Keratinocyte (primary cell): ENCODE measurements at regions not wholly inside any gene's neighbourhood (a gene's known extent, or its start where the extent isn't known, plus 50 kb on each side); places are given as distances from the start of the nearest gene placed in this dataset.

Experiments used
- DNase-seq: peaks from one replicate; pipeline ENCODE4 v3.0.0-alpha.2; 2011; ENCODE audit warnings: low read depth, missing footprints, low spot score
- FAIRE-seq: peaks from 2 replicates; lab custom pipeline; 2011; peaks lifted over from hg19 to GRCh38; lab: Jason Lieb, UNC
- H2AFZ ChIP-seq: 2 replicates; pipeline ENCODE4 v1.6.0; 2012; ENCODE audit warnings: low read length, control low read depth, inconsistent platforms; ENCODE audit not compliant: control insufficient read depth
- H3K27ac ChIP-seq: 2 replicates; pipeline ENCODE4 v1.5.1; 2011; ENCODE audit warnings: low read length; ENCODE audit not compliant: control insufficient read depth, insufficient read depth
- H3K27me3 ChIP-seq: 3 replicates; pipeline ENCODE4 v1.6.0; 2011; ENCODE audit warnings: low read length; ENCODE audit not compliant: control insufficient read depth, insufficient read depth; ENCODE audit errors: extremely low read depth
- H3K36me3 ChIP-seq, 2 experiments: 2 replicates in 1 of 2; 3 replicates in 1 of 2; pipeline ENCODE4 v1.5.1; 2011; ENCODE audit warnings: low read length in 2 of 2, mild to moderate bottlenecking in 1 of 2; ENCODE audit not compliant: control insufficient read depth in 2 of 2, insufficient read depth in 2 of 2; ENCODE audit errors: extremely low read depth in 1 of 2
- H3K4me1 ChIP-seq: 3 replicates; pipeline ENCODE4 v1.5.1; 2011; ENCODE audit warnings: low read length; ENCODE audit not compliant: control insufficient read depth, insufficient read depth; ENCODE audit errors: extremely low read depth
- H3K4me2 ChIP-seq: 3 replicates; pipeline ENCODE4 v1.6.0; 2011; ENCODE audit warnings: low read depth, low read length; ENCODE audit not compliant: control insufficient read depth, insufficient read depth; ENCODE audit errors: extremely low read depth
- H3K4me3 ChIP-seq, 3 experiments: fragments of 200-600 bp in 1 of 3; sonication (generic) in 1 of 3; 2 replicates in 2 of 3; 3 replicates in 1 of 3; pipeline ENCODE4 v1.5.1; 2011 to 2016; ENCODE audit warnings: low read length in 3 of 3, mild to moderate bottlenecking in 3 of 3, control low read depth in 2 of 3, inconsistent platforms in 1 of 3, low read depth in 1 of 3, mixed read lengths in 1 of 3, mixed run types in 1 of 3, moderate library complexity in 1 of 3; ENCODE audit not compliant: control insufficient read depth in 2 of 3, insufficient read depth in 2 of 3; ENCODE audit errors: extremely low read depth in 1 of 3
- H3K79me2 ChIP-seq: 2 replicates; pipeline ENCODE4 v1.6.0; 2012; ENCODE audit warnings: low read length; ENCODE audit not compliant: control insufficient read depth, insufficient read depth
- H3K9ac ChIP-seq: 3 replicates; pipeline ENCODE4 v1.6.0; 2011; ENCODE audit warnings: low read length; ENCODE audit not compliant: control insufficient read depth, insufficient read depth; ENCODE audit errors: extremely low read depth
- H3K9me1 ChIP-seq: 3 replicates; pipeline ENCODE4 v1.6.0; 2011; ENCODE audit warnings: low read length; ENCODE audit not compliant: control insufficient read depth, insufficient read depth; ENCODE audit errors: extremely low read depth
- H3K9me3 ChIP-seq: 2 replicates; pipeline ENCODE4 v1.5.1; 2012; ENCODE audit warnings: low read depth, low read length; ENCODE audit not compliant: control insufficient read depth
- H4K20me1 ChIP-seq: 3 replicates; pipeline ENCODE4 v1.6.0; 2011; ENCODE audit warnings: low read length; ENCODE audit not compliant: control insufficient read depth, insufficient read depth; ENCODE audit errors: extremely low read depth
- CTCF ChIP-seq, 3 experiments: IDR thresholded peaks in 1 of 3; conservative IDR thresholded peaks in 1 of 3; optimal IDR thresholded peaks in 1 of 3; 2 replicates in 2 of 3; 3 replicates in 1 of 3; pipeline versions ENCODE3 to v1.5.1; 2011; ENCODE audit warnings: low read length in 3 of 3, mild to moderate bottlenecking in 3 of 3, moderate library complexity in 2 of 3, control low read depth in 1 of 3, inconsistent platforms in 1 of 3; ENCODE audit not compliant: insufficient read depth in 2 of 3; ENCODE audit errors: extremely low read depth in 1 of 3
- EZH2 ChIP-seq: IDR thresholded peaks from one replicate; pipeline ENCODE4 v1.6.1; 2012; ENCODE audit warnings: inconsistent platforms, mild to moderate bottlenecking, low read length, moderate library complexity
- dilution Hi-C: fragments of 300-500 bp; cut with MboI; formaldehyde crosslinking; loops from one replicate; pipeline ENCODE4 v1.7.0; 2020; ENCODE audit warnings: low sequenced_read_pairs; ENCODE audit not compliant: extremely low pct_ligation_motif_present

GRCh38 chr22:47407461-47408025, 645.1 kb downstream of the TBC1D22A start:
- Histone ChIP-seq H3K79me2 (no peaks in the 10 kb centered on the region), H3K27me3 (no peaks in the 10 kb centered on the region), H3K9ac (no peak overlapping the region), H3K9me3 (peaks cover 3% of the 10 kb centered on the region), H3K36me3 (no peaks in the 10 kb centered on the region), H3K27ac (no peak overlapping the region), H3K4me1 (no peaks in the 10 kb centered on the region), H3K4me2 (no peak overlapping the region), H3K4me3 (no peak overlapping the region), H3K9me1 (no peaks in the 10 kb centered on the region), H4K20me1 (no peaks in the 10 kb centered on the region), H2AFZ (no peak overlapping the region)
- DNase-seq = no peak
- FAIRE-seq = no peak
- TF ChIP-seq CTCF (optimal IDR thresholded peaks at IDR 0.05 in 1 of 3, IDR thresholded peaks at IDR 0.05 in 1 of 3, conservative IDR thresholded peaks at IDR 0.05 in 1 of 3; ENCODE audit: extremely low read depth in 1 of 3, insufficient read depth in 2 of 3, low read length in 3 of 3) (no peak), EZH2 (no peak)
- dilution Hi-C loops = no loop called here

DNA sequence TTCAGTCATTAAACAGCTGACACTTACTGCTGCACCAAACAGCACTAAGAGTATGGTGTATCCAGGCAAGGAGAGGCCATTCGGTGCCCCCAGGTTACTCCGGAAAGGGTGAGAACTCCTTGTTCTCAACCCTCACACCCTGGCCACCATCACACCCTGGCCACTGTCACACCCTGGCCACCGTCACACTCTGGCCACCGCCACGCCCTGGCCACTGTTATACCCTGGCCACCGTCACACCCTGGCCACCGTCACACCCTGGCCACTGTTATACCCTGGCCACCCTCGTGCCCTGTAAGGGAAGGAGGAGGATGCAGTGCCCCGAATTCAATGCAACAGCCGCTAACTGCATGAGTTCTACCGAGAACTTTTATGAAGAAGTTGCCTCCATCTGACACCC, 644.4 kb downstream of the TBC1D22A start:
- DNase-seq (no peak), FAIRE-seq (no peak)
- Histone ChIP-seq H3K36me3 (no peaks in the 10 kb centered on the region), H3K4me3 (no peak overlapping the region), H3K9me1 (no peaks in the 10 kb centered on the region), H4K20me1 (no peaks in the 10 kb centered on the region), H3K79me2 (no peaks in the 10 kb centered on the region), H3K4me2 (no peak overlapping the region), H3K27ac (no peak overlapping the region), H3K27me3 (no peaks in the 10 kb centered on the region), H3K4me1 (no peaks in the 10 kb centered on the region), H2AFZ (no peak overlapping the region), H3K9ac (no peak overlapping the region), H3K9me3 (peaks cover 3% of the 10 kb centered on the region)
- dilution Hi-C loops = no loop called here
- no peak for TF ChIP-seq EZH2
- no peak for TF ChIP-seq CTCF (optimal IDR thresholded peaks at IDR 0.05 in 1 of 3, IDR thresholded peaks at IDR 0.05 in 1 of 3, conservative IDR thresholded peaks at IDR 0.05 in 1 of 3; ENCODE audit: extremely low read depth in 1 of 3, insufficient read depth in 2 of 3, low read length in 3 of 3)
